SK-N-SH treated with all-trans-retinoic acid at 6 μM for 48 hours (cell line): ENCODE measurements at regions not wholly inside any gene's neighbourhood (a gene's known extent, or its start where the extent isn't known, plus 50 kb on each side); places are given as distances from the start of the nearest gene placed in this dataset.
"Not testable (repeated sequence)": the region's sequence is repeated elsewhere in the genome, so short reads cannot be mapped to it uniquely, and the experiment has no call there.

Experiments
- ATAC-seq: fragments of 200-7000 bp; cut with Tn5 transposase; 3 replicates; pipeline ENCODE4 v1.9.1; 2020; ENCODE audit warnings: mild to moderate bottlenecking, moderate library complexity
- ARNTL ChIP-seq: fragments of 450-650 bp; formaldehyde crosslinking; IDR thresholded peaks from 2 replicates; pipeline ENCODE4 v1.5.0; 2020; ENCODE audit warnings: low read depth, mild to moderate bottlenecking, moderate library complexity, borderline replicate concordance
- BACH2 ChIP-seq: fragments of 250-450 bp; sonication (Bioruptor Pico); IDR thresholded peaks from 2 replicates; pipeline ENCODE4 v1.9.0; 2021; ENCODE audit warnings: mild to moderate bottlenecking, borderline replicate concordance
- CSDC2 ChIP-seq: fragments of 250-450 bp; sonication (Bioruptor Pico); IDR thresholded peaks from 2 replicates; pipeline ENCODE4 v1.5.0; 2020; ENCODE audit warnings: mild to moderate bottlenecking, moderate library complexity
- ESRRG ChIP-seq: fragments of 250-450 bp; sonication (Bioruptor Pico); IDR thresholded peaks from 2 replicates; pipeline ENCODE4 v1.6.1; 2021; ENCODE audit warnings: mild to moderate bottlenecking
- GLIS3 ChIP-seq: fragments of 250-450 bp; sonication (Bioruptor Pico); IDR thresholded peaks from 2 replicates; pipeline ENCODE4 v1.5.0; 2020; ENCODE audit warnings: mild to moderate bottlenecking, moderate library complexity
- ISL1 ChIP-seq: fragments of 250-450 bp; sonication (Bioruptor Pico); IDR thresholded peaks from 2 replicates; pipeline ENCODE4 v2.1.2; 2022; ENCODE audit warnings: mild to moderate bottlenecking, moderate library complexity
- OSR1 ChIP-seq: fragments of 250-450 bp; sonication (Bioruptor Pico); IDR thresholded peaks from 2 replicates; pipeline ENCODE4 v1.8.0; 2022; ENCODE audit warnings: moderate library complexity, mild to moderate bottlenecking, inconsistent platforms
- RARB ChIP-seq: fragments of 250-450 bp; sonication (Bioruptor Pico); IDR thresholded peaks from 2 replicates; pipeline ENCODE4 v1.8.0; 2021; ENCODE audit warnings: mild to moderate bottlenecking, moderate library complexity
- SNAI2 ChIP-seq: fragments of 250-450 bp; sonication (Bioruptor Pico); IDR thresholded peaks from 2 replicates; pipeline ENCODE4 v1.5.0; 2020; ENCODE audit warnings: mild to moderate bottlenecking, moderate library complexity
- TCF4 ChIP-seq: fragments of 250-450 bp; sonication (Bioruptor Pico); IDR thresholded peaks from 2 replicates; pipeline ENCODE4 v1.8.0; 2021; ENCODE audit warnings: mild to moderate bottlenecking, moderate library complexity, borderline replicate concordance
- TOX ChIP-seq: fragments of 250-450 bp; sonication (Bioruptor Pico); IDR thresholded peaks from 2 replicates; pipeline ENCODE4 v1.8.0; 2021; ENCODE audit warnings: mild to moderate bottlenecking, moderate library complexity, borderline replicate concordance
- TSHZ2 ChIP-seq: fragments of 250-450 bp; sonication (Bioruptor Pico); IDR thresholded peaks from 2 replicates; pipeline ENCODE4 v1.5.0; 2020; ENCODE audit warnings: mild to moderate bottlenecking, moderate library complexity
- ZC3H10 ChIP-seq: fragments of 250-450 bp; sonication (Bioruptor Pico); IDR thresholded peaks from 2 replicates; pipeline ENCODE4 v1.5.1; 2021; ENCODE audit warnings: mild to moderate bottlenecking, moderate library complexity
- ZFP3 ChIP-seq: fragments of 250-450 bp; sonication (Bioruptor Pico); IDR thresholded peaks from 2 replicates; pipeline ENCODE4 v1.5.0; 2020; ENCODE audit warnings: mild to moderate bottlenecking, moderate library complexity
- ZFP30 ChIP-seq: fragments of 450-650 bp; formaldehyde crosslinking; IDR thresholded peaks from 2 replicates; pipeline ENCODE4 v1.5.0; 2022; ENCODE audit warnings: mild to moderate bottlenecking, moderate library complexity
- ZNF565 ChIP-seq: fragments of 450-650 bp; formaldehyde crosslinking; conservative IDR thresholded peaks from 2 replicates; pipeline ENCODE4 v1.5.0; 2020; ENCODE audit warnings: low read depth, mild to moderate bottlenecking, moderate library complexity
- ZNF70 ChIP-seq: fragments of 450-650 bp; formaldehyde crosslinking; IDR thresholded peaks from 2 replicates; pipeline ENCODE4 v1.5.0; 2020; ENCODE audit warnings: mild to moderate bottlenecking, moderate library complexity
- ZNF8 ChIP-seq: fragments of 450-650 bp; formaldehyde crosslinking; IDR thresholded peaks from 2 replicates; pipeline ENCODE4 v1.5.0; 2020; ENCODE audit warnings: mild to moderate bottlenecking, moderate library complexity
- TF ChIP-seq, protein P1 (sequence below): fragments of 250-450 bp; sonication (Bioruptor Pico); IDR thresholded peaks from 2 replicates; pipeline ENCODE4 v1.5.1; 2021; ENCODE audit warnings: mild to moderate bottlenecking, moderate library complexity
- TF ChIP-seq, protein P2 (sequence below): fragments of 250-450 bp; sonication (Bioruptor Pico); IDR thresholded peaks from 2 replicates; pipeline ENCODE4 v1.5.1; 2020; ENCODE audit warnings: low read depth, mild to moderate bottlenecking, moderate library complexity
- TF ChIP-seq, protein P3 (sequence below): fragments of 250-450 bp; sonication (Bioruptor Pico); IDR thresholded peaks from 2 replicates; pipeline ENCODE4 v1.8.0; 2021; ENCODE audit warnings: low read depth, mild to moderate bottlenecking, moderate library complexity, borderline replicate concordance

DNA sequence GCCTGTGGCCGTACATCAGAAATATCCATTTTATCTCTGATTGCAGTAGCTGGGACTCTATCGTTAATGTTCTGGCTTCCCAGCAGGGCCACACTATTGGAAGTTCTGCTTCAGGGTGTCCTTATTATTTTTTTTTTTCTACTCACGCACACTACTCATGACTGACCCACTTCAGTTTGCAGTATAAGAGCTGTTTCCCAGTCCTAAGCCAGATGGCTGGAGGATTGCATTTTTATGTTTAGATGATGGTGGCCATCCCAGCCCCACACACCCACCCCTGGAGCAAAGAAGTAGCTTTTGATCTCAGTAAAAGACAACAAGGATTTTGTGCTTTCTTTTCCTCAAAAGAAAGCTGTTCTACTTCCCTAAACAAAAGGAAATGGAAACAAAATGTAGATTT lies 557.0 kb upstream of the GALNTL6 start:
- no peak for TF ChIP-seq ZNF565 (CRISPR knock-in tag)
- TF ChIP-seq, protein P1, sequence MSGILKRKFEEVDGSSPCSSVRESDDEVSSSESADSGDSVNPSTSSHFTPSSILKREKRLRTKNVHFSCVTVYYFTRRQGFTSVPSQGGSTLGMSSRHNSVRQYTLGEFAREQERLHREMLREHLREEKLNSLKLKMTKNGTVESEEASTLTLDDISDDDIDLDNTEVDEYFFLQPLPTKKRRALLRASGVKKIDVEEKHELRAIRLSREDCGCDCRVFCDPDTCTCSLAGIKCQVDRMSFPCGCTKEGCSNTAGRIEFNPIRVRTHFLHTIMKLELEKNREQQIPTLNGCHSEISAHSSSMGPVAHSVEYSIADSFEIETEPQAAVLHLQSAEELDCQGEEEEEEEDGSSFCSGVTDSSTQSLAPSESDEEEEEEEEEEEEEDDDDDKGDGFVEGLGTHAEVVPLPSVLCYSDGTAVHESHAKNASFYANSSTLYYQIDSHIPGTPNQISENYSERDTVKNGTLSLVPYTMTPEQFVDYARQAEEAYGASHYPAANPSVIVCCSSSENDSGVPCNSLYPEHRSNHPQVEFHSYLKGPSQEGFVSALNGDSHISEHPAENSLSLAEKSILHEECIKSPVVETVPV (CRISPR knock-in tag) = no peak
- ATAC-seq = no peak

- ATAC-seq = no peak
Observed at GRCh38 chr4:171246948-171247347, 566.3 kb upstream of the GALNTL6 start.

DNA sequence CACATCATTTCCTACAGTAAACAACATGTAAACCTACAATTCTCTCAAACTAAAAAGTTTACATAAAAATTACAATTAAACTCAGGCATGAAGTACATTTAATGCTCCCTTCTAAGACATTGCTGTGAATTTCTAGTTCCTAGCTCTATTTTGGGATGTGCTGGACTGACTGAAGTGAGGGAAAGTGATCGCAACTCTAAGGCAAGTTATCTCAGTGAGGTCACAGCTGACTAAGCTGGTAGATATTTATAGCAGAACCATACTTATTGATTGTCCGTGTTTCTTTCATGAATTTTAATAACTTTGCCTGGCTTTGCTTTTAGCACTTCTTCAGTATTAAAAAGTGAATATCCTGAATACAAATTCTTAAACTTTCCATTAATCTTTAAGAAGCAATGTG lies 570.4 kb upstream of the GALNTL6 start:
- ATAC-seq = no peak
- TF ChIP-seq ARNTL = no peak

More at GRCh38 chr4:171246948-171247347, 566.3 kb upstream of the GALNTL6 start:
- TF ChIP-seq, protein P1 (CRISPR knock-in tag) = no peak
- no peak for TF ChIP-seq ARNTL
- TF ChIP-seq ZNF565 (CRISPR knock-in tag) = no peak

DNA sequence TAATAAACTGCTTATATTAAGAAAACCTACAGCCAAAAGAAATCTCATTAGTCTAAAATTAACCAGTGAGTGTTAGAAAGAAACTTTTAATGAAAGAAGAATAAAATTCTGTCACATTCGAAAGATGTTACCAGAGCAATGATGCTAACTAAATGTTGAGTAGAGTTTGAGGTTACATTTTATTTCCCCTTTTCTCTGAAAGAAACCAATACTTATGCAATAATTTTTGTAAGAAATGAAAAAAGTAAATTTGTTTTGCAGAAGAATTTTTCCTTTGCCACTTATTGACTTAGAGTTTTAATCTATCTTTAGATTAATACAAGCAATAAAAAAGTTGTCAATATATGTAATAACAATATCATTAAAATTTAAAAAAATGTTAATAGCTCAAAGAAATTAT lies 574.0 kb upstream of the GALNTL6 start:
- no peak for ATAC-seq
- TF ChIP-seq ARNTL = no peak

DNA sequence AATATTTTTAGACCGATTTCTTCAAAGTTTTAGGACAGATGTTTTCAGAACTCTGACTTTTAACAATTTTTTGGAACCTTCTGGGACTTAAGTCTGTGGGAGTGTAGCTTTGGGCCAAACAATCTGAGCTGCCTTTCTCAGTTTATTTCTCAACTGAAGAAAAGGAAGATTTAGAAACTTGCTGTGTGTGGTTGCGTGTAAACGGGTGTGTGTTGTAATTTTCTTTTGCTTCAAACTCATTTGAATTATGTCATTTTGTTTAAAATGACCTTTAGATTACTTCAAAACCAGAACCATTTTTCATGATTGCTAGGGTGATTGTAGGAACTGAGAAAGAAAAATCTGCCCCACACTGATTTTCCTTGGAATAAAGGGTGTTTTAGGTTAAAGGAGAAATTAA lies 577.7 kb upstream of the GALNTL6 start:
- ATAC-seq = no peak
- TF ChIP-seq ESRRG (CRISPR knock-in tag) (no peak), ZNF8 (CRISPR knock-in tag) (no peak), RARB (CRISPR knock-in tag) (no peak), ZNF565 (CRISPR knock-in tag) (no peak), TOX (CRISPR knock-in tag) (no peak), GLIS3 (no peak), OSR1 (CRISPR knock-in tag) (no peak), TCF4 (CRISPR knock-in tag) (no peak), SNAI2 (CRISPR knock-in tag) (no peak), ZNF70 (no peak)
- TF ChIP-seq, protein P1 (CRISPR knock-in tag) = no peak
- TF ChIP-seq, protein P2, sequence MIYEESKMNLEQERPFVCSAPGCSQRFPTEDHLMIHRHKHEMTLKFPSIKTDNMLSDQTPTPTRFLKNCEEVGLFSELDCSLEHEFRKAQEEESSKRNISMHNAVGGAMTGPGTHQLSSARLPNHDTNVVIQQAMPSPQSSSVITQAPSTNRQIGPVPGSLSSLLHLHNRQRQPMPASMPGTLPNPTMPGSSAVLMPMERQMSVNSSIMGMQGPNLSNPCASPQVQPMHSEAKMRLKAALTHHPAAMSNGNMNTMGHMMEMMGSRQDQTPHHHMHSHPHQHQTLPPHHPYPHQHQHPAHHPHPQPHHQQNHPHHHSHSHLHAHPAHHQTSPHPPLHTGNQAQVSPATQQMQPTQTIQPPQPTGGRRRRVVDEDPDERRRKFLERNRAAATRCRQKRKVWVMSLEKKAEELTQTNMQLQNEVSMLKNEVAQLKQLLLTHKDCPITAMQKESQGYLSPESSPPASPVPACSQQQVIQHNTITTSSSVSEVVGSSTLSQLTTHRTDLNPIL (CRISPR knock-in tag) = no peak
- TF ChIP-seq, protein P3, sequence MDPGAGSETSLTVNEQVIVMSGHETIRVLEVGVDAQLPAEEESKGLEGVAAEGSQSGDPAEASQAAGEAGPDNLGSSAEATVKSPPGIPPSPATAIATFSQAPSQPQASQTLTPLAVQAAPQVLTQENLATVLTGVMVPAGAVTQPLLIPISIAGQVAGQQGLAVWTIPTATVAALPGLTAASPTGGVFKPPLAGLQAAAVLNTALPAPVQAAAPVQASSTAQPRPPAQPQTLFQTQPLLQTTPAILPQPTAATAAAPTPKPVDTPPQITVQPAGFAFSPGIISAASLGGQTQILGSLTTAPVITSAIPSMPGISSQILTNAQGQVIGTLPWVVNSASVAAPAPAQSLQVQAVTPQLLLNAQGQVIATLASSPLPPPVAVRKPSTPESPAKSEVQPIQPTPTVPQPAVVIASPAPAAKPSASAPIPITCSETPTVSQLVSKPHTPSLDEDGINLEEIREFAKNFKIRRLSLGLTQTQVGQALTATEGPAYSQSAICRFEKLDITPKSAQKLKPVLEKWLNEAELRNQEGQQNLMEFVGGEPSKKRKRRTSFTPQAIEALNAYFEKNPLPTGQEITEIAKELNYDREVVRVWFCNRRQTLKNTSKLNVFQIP = no peak

DNA sequence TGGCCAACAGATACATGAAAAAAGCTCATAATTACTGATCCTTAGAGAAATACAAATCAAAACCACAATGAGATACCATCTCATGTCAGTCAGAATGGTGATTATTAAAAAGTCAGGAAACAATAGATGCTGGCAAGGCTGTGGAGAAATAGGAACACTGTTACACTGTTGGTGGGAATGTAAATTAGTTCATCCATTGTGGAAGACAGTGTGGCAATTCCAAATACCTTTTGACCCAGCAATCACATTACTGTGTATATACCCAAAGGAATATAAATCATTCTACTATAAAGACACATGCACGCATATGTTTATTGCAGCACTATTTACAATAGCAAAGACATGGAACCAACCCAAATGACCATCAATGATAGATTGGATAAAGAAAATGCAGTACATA lies 583.9 kb upstream of the GALNTL6 start:
- not testable (repeated sequence) for ATAC-seq

DNA sequence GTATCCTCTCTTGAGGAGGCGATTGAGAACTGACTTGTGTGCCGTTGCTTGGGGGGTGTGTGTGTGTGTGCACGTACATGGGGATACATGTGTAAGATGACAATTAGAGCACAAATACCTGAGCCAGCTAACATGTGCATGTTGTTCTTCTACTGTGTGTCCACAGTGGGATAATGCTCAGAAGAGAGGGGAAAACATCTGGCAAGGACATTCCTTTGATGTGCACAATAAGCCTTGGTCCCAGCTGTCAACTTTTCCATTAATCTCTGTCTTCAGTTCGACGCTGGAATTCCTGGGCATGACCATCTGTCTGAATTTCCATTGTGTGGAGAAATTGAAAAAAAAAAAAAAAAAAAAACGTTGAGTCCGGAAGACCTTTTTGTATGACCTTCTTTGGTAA lies 592.0 kb upstream of the GALNTL6 start:
- no peak for ATAC-seq
- TF ChIP-seq ZFP30 (CRISPR knock-in tag) (no peak), ZFP3 (no peak), RARB (CRISPR knock-in tag) (no peak), TSHZ2 (CRISPR knock-in tag) (no peak), TCF4 (CRISPR knock-in tag) (no peak), ZNF70 (no peak), CSDC2 (CRISPR knock-in tag) (no peak), ESRRG (CRISPR knock-in tag) (no peak), ARNTL (no peak), TOX (CRISPR knock-in tag) (no peak), SNAI2 (CRISPR knock-in tag) (no peak), ISL1 (CRISPR knock-in tag) (no peak), BACH2 (CRISPR knock-in tag) (no peak), ZC3H10 (no peak)
